Transverse colon (tissue), 4 donors: ENCODE measurements at regions not wholly inside any gene's neighbourhood (a gene's known extent, or its start where the extent isn't known, plus 50 kb on each side); places are given as distances from the start of the nearest gene placed in this dataset.

ENCODE experiments used
- DNase-seq: peaks from one replicate; pipeline ENCODE4 v3.0.0-alpha.2; 2019
- H3K27ac ChIP-seq, 4 donors: fragments of 200-600 bp; sonication (generic); 2 replicates each; pipeline ENCODE4 v1.5.1; 2016 to 2018; ENCODE audit warnings: inconsistent platforms in 4 of 4
- H3K27me3 ChIP-seq: fragments of 200-600 bp; sonication (generic); 2 replicates; pipeline ENCODE4 v1.5.1; 2017; ENCODE audit warnings: inconsistent platforms
- H3K36me3 ChIP-seq, 4 donors: fragments of 200-600 bp; sonication (generic); 2 replicates each; pipeline ENCODE4 v1.5.1; 2017 to 2019; ENCODE audit warnings: inconsistent platforms in 4 of 4
- H3K4me1 ChIP-seq, 4 donors: fragments of 200-600 bp; sonication (generic); 2 replicates each; pipeline ENCODE4 v1.5.1; 2017 to 2020; ENCODE audit warnings: inconsistent platforms in 4 of 4
- H3K4me3 ChIP-seq, 4 donors: fragments of 200-600 bp; sonication (generic); 1 replicate in 1 of 4; 2 replicates in 3 of 4; pipeline versions ENCODE4 v1.5.1 to v1.6.1; 2017 to 2019; ENCODE audit warnings: inconsistent platforms in 4 of 4
- H3K9me3 ChIP-seq, 2 donors: fragments of 200-600 bp; sonication (generic); 2 replicates each; pipeline ENCODE4 v1.5.1; 2017 to 2019; ENCODE audit warnings: inconsistent platforms in 2 of 2
- EP300 ChIP-seq: sonication (generic); formaldehyde crosslinking; IDR thresholded peaks from one replicate; pipeline ENCODE4 v1.6.1; 2017; ENCODE audit warnings: antibody characterized with exemption, low read depth
- POLR2A ChIP-seq: fragments of 450-650 bp; IDR thresholded peaks from one replicate; pipeline ENCODE4 v1.6.1; 2016; ENCODE audit warnings: antibody characterized with exemption, mild to moderate bottlenecking, moderate library complexity
- POLR2AphosphoS5 ChIP-seq, 3 donors: sonication (generic); formaldehyde crosslinking; IDR thresholded peaks; one replicate each; pipeline ENCODE4 v1.6.1; 2016; ENCODE audit warnings: antibody characterized with exemption in 3 of 3
- WGBS, 2 donors: methylation state at CpG; one replicate each; pipeline ENCODE4 v1.1.5; 2018; ENCODE audit warnings: low coverage in 1 of 2; 5-methylcytosine and 5-hydroxymethylcytosine counted together
- in situ Hi-C, 4 donors: fragments of 200-750 bp; cut with MboI; loops; one replicate each; pipeline versions ENCODE4 v1.15.0 to v1.15.1; 2017; ENCODE audit warnings: low sequenced_read_pairs in 3 of 4, low pct_ligation_motif_present in 1 of 4, low pct_unique_long_range_greater_than_20kb in 1 of 4
- intact Hi-C: fragments of 100-400 bp; cut with DNase I; formaldehyde crosslinking; loops from one replicate; pipeline ENCODE4 v1.15.1; 2023; ENCODE audit warnings: low total_unique reads
- TF ChIP-seq, protein P1 (sequence below), 5 experiments: fragments of 200-600 bp in 3 of 5; fragments of 450-650 bp in 2 of 5; sonication (generic) in 3 of 5; IDR thresholded peaks; 1 replicate in 2 of 5; 2 replicates in 3 of 5; pipeline ENCODE4 v1.5.1; 2016 to 2017; ENCODE audit warnings: antibody characterized with exemption in 5 of 5, inconsistent platforms in 3 of 5, mild to moderate bottlenecking in 2 of 5, moderate library complexity in 1 of 5

DNA sequence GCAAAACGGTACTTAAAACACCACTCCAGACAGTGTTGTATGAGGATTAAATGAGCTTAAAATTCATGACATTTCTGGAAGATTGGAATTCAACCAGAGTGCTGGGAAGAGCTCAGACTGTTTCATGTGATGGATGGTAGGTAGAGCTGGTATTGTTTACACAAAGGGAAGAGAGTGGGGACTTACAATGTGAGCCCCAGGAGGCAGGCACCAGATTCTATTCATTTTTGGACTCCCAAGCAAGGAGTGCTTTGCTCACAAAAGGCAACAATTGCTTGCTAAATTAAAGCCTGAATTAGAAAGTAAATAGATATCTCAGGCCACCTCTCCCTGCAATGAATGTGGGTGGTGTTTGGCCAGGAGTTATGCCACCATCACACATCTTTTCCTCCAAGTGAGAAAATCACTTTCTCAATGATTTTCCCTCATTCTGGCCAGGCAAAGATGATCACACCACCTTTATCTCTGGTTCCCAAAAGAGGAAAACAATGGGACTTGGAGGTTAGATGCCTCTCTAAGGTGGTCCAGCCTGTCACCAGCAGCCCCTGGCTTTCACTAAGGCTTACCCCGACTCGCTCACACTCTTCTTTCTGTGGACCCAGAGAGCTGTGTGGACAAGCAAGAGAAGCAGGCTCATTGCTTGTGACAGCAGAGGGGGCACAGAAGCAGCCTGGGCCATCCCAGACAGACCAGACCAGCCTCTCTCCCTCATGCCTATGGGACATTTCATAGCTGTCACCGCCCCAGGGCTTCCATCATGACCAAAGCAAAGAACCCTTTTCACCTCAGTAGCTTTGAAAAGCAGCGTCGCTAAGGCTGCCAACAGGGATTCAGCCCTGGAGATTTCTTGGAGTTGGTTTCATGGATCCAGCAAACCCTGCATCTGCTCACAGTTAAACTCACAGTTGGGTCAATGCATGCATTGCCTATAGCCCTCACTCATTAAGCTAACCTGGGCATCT is 63.5 kb upstream of the DRD2 start:
- WGBS, 2 donors = 80 to 85% methylated on average over 5 to 6 of the region's 6 CpGs
- in situ Hi-C loops (loop anchor here in 2 of 4 donors (10.0 to 25.0 kb wide), 2 partner anchors 199 to 224 kb away; partner anchors contain the start of gene TTC12 (in 1 of the 2)), intact Hi-C loops (no loop called here)
- no peak for DNase-seq
- no peaks in the 10 kb centered on the region for H3K4me1 ChIP-seq
- no peaks in the 10 kb centered on the region for H3K9me3 ChIP-seq
- no peak overlapping the region for H3K4me3 ChIP-seq
- TF ChIP-seq POLR2AphosphoS5 (IDR thresholded peaks at IDR 0.05) = no peak
- no peak for TF ChIP-seq EP300
- TF ChIP-seq, protein P1, sequence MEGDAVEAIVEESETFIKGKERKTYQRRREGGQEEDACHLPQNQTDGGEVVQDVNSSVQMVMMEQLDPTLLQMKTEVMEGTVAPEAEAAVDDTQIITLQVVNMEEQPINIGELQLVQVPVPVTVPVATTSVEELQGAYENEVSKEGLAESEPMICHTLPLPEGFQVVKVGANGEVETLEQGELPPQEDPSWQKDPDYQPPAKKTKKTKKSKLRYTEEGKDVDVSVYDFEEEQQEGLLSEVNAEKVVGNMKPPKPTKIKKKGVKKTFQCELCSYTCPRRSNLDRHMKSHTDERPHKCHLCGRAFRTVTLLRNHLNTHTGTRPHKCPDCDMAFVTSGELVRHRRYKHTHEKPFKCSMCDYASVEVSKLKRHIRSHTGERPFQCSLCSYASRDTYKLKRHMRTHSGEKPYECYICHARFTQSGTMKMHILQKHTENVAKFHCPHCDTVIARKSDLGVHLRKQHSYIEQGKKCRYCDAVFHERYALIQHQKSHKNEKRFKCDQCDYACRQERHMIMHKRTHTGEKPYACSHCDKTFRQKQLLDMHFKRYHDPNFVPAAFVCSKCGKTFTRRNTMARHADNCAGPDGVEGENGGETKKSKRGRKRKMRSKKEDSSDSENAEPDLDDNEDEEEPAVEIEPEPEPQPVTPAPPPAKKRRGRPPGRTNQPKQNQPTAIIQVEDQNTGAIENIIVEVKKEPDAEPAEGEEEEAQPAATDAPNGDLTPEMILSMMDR (IDR thresholded peaks at IDR 0.05) = no peak
- no peak for TF ChIP-seq POLR2A
- H3K36me3 ChIP-seq = no peaks in the 10 kb centered on the region
- no peaks in the 10 kb centered on the region for H3K27me3 ChIP-seq
- H3K27ac ChIP-seq = no peak overlapping the region

DNA sequence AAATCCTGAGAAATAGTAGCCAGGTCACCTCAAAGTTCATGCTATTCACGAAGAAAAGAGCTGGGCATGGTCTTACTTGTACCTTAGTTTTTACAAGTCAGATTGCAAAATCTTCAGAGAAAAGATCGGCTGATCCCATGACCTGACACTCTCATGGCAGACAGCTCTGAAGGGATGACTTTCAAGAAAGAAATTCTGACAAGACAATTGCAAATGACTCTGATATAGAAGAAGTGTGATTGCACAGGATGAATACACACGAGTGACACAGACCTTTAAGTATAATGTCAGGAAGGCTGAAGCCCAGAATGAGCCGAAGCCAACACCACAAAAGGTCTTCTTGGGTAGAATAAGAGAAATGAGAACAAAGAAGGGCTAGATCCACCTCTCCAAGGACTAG is 59.4 kb upstream of the DRD2 start:
- H3K4me1 ChIP-seq = peaks cover 0 to 6% (median 0%) of the 10 kb centered on the region in 4 donors
- H3K36me3 ChIP-seq = no peaks in the 10 kb centered on the region
- WGBS, 2 donors = 72 to 73% methylated on average over 4 of the region's 4 CpGs
- TF ChIP-seq, protein P1 (IDR thresholded peaks at IDR 0.05) = no peak
- TF ChIP-seq EP300 = no peak
- TF ChIP-seq POLR2A = no peak
- no peak for TF ChIP-seq POLR2AphosphoS5 (IDR thresholded peaks at IDR 0.05)
- no peak for DNase-seq
- H3K4me3 ChIP-seq = no peak overlapping the region
- intact Hi-C loops = loop anchor here (5.0 kb wide), 1 partner anchor 227 kb away; no protein-coding TSS in a partner anchor
- no peaks in the 10 kb centered on the region for H3K27me3 ChIP-seq
- in situ Hi-C loops = loop anchor here (5.0 to 25.0 kb wide), 4 partner anchors 203 to 227 kb away; partner anchors contain the start of gene TTC12 (in 2 of the 4)
- H3K9me3 ChIP-seq = no peaks in the 10 kb centered on the region
- no peak overlapping the region for H3K27ac ChIP-seq

DNA sequence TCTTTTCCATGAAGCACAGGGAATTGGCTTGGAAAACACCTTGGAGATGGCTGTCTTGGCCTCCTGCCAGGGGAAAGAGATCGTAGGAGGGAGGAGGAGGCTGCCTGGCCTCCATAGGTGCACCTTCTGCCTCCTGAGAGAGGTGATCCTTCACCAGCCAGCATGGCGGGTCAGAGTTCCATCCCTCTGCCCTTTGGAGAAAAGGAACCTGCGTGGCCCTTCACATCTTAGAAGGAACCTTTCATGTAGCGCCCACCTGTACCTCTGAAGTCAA is 58.2 kb upstream of the DRD2 start:
- Histone ChIP-seq H3K9me3 (no peaks in the 10 kb centered on the region), H3K36me3 (no peaks in the 10 kb centered on the region), H3K27me3 (no peaks in the 10 kb centered on the region), H3K4me3 (no peak overlapping the region), H3K4me1 (peaks cover 0 to 6% (median 0%) of the 10 kb centered on the region in 4 donors), H3K27ac (no peak overlapping the region)
- no peak for TF ChIP-seq EP300
- TF ChIP-seq, protein P1 (IDR thresholded peaks at IDR 0.05) = no peak
- TF ChIP-seq POLR2AphosphoS5 (IDR thresholded peaks at IDR 0.05) = no peak
- no peak for TF ChIP-seq POLR2A
- in situ Hi-C loops = loop anchor here (5.0 to 25.0 kb wide), 4 partner anchors 204 to 226 kb away; partner anchors contain the start of gene TTC12 (in 2 of the 4)
- 73 to 80% methylated on average over 1 to 4 of the region's 4 CpGs for WGBS, 2 donors
- no peak for DNase-seq
- intact Hi-C loops = loop anchor here (5.0 kb wide), 1 partner anchor 226 kb away; no protein-coding TSS in a partner anchor

DNA sequence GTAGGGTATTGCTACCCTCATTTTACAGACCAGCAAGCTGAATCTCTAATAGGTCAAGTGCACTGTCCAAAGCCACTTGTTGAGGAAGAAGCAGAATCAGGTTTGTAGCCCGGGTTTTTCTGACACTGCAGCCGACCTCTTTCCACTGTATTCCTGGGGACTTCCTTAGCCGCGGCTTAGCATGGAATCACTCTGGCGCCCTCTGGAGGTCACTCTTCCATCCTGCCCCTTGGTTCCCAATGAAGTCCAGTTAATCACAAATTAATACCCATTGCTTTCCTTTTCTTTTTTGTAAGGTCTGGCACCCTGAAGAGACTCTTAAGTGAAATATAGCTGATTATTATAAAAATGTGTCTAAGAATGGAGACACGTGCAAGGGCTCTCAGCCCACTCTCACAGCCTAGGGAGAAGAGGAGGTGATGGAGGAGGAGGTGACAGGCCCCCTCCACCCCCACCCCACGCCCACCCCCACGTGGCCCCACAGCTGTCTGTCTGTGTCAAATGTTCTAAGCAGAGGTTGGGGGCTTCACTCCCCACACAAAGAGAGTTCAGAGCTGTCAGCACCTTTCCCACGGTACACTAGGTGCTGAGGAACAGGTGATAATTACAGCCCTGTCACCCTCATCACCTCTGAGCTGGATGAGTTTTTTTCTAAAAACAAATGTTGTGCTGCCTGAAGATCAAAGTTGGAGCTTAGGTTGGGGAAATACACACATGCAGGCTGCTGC is 57.7 kb upstream of the DRD2 start:
- in situ Hi-C loops = loop anchor here (5.0 to 25.0 kb wide), 4 partner anchors 204 to 226 kb away; partner anchors contain the start of gene TTC12 (in 2 of the 4)
- Histone ChIP-seq H3K27me3 (no peaks in the 10 kb centered on the region), H3K4me3 (no peak overlapping the region), H3K36me3 (no peaks in the 10 kb centered on the region), H3K9me3 (no peaks in the 10 kb centered on the region), H3K27ac (no peak overlapping the region), H3K4me1 (peaks cover 0 to 6% (median 0%) of the 10 kb centered on the region in 4 donors)
- peak; percentile 77 for DNase-seq
- WGBS, 2 donors = 4 to 15% methylated on average over 3 to 9 of the region's 9 CpGs
- intact Hi-C loops = loop anchor here (5.0 kb wide), 1 partner anchor 226 kb away; no protein-coding TSS in a partner anchor
- TF ChIP-seq, protein P1 (IDR thresholded peaks at IDR 0.05) = peak; percentile 65 to 86 (median 81)
- TF ChIP-seq POLR2AphosphoS5 (IDR thresholded peaks at IDR 0.05) (no peak), POLR2A (no peak), EP300 (no peak)
